ENCODE measurements at regions not wholly inside any gene's neighbourhood (a gene's known extent, or its start where the extent isn't known, plus 50 kb on each side); places are given as distances from the start of the nearest gene placed in this dataset.

- no peak overlapping the region for H3K27ac ChIP-seq (ENCODE audit: low read length in 2 of 2)
- H3K4me1 ChIP-seq (ENCODE audit: control insufficient read depth in 2 of 2, insufficient read depth in 2 of 2, low read length in 2 of 2), result no peaks in the 10 kb centered on the region
- no peaks in the 10 kb centered on the region for H3K9me3 Mint-ChIP-seq (ENCODE audit: insufficient read depth)
- H2AFZ ChIP-seq (ENCODE audit: insufficient read depth, low read depth, low read length, poor library complexity, severe bottlenecking), result no peak overlapping the region
- no peak overlapping the region for H3K4me2 ChIP-seq (replicated peaks; ENCODE audit: low read depth, low read length, poor library complexity, severe bottlenecking)
- DNase-seq, result no peak
- no peaks in the 10 kb centered on the region for H3K27me3 Mint-ChIP-seq
- no peaks in the 10 kb centered on the region for H3K4me1 Mint-ChIP-seq
- TF ChIP-seq EZH2 (IDR thresholded peaks at IDR 0.05; ENCODE audit: borderline replicate concordance, insufficient read depth, low read depth, low read length, poor library complexity, severe bottlenecking) (no peak), CTCF (IDR thresholded peaks at IDR 0.05) (no peak)
- no peaks in the 10 kb centered on the region for H3K27me3 ChIP-seq (replicated peaks in 1 of 4; ENCODE audit: control extremely low read depth in 1 of 4, control insufficient read depth in 3 of 4, insufficient read depth in 4 of 4, low read length in 3 of 4)
- H3K9me3 ChIP-seq (ENCODE audit: control extremely low read depth in 1 of 3, control insufficient read depth in 2 of 3, insufficient read depth in 1 of 3, low read length in 2 of 3), result no peaks in the 10 kb centered on the region
- intact Hi-C loops (cut with micrococcal nuclease), result no loop called here
- no peak overlapping the region for H3K4me3 ChIP-seq (ENCODE audit: control extremely low read depth in 1 of 5, extremely low read depth in 1 of 5, insufficient read depth in 1 of 5, low read depth in 2 of 5, low read length in 4 of 5)
- POLR2A ChIA-PET, result no interaction called here
- 85% methylated on average over 4 of the region's 4 CpGs for WGBS (ENCODE audit: insufficient coverage)
- H3K9ac ChIP-seq (ENCODE audit: low read length), result no peak overlapping the region
- no peak overlapping the region for H3K27ac Mint-ChIP-seq
- no peak overlapping the region for H3K4me3 Mint-ChIP-seq
- no peaks in the 10 kb centered on the region for H3K36me3 ChIP-seq (replicated peaks in 1 of 2; ENCODE audit: control extremely low read depth in 1 of 2, control insufficient read depth in 1 of 2, extremely low read depth in 1 of 2, insufficient read depth in 2 of 2, low read length in 1 of 2)
- H3K79me2 ChIP-seq (ENCODE audit: control insufficient read depth, insufficient read depth, low read length), result no peaks in the 10 kb centered on the region
- no peaks in the 10 kb centered on the region for H4K20me1 ChIP-seq (ENCODE audit: control insufficient read depth, insufficient read depth, low read length, poor library complexity, severe bottlenecking)
- CTCF ChIA-PET, result no interaction called here
- ATAC-seq (ENCODE audit: low read depth), result no peak
These were observed 121.3 kb downstream of the SEC16B start for GRCh38 chr1:177848577-177848976.

- POLR2A ChIA-PET, result no interaction called here
These were observed 122.0 kb downstream of the SEC16B start for GRCh38 chr1:177847843-177848242.

More at GRCh38 chr1:177847843-177848242, 122.0 kb downstream of the SEC16B start:
- intact Hi-C loops (cut with micrococcal nuclease), result no loop called here
- no peak for ATAC-seq (ENCODE audit: low read depth)
- Histone ChIP-seq H3K36me3 (replicated peaks in 1 of 2; ENCODE audit: control extremely low read depth in 1 of 2, control insufficient read depth in 1 of 2, extremely low read depth in 1 of 2, insufficient read depth in 2 of 2, low read length in 1 of 2) (no peaks in the 10 kb centered on the region), H3K27ac (ENCODE audit: low read length in 2 of 2) (no peak overlapping the region), H3K4me1 (ENCODE audit: control insufficient read depth in 2 of 2, insufficient read depth in 2 of 2, low read length in 2 of 2) (no peaks in the 10 kb centered on the region), H3K79me2 (ENCODE audit: control insufficient read depth, insufficient read depth, low read length) (no peaks in the 10 kb centered on the region), H3K9me3 (ENCODE audit: control extremely low read depth in 1 of 3, control insufficient read depth in 2 of 3, insufficient read depth in 1 of 3, low read length in 2 of 3) (no peaks in the 10 kb centered on the region), H4K20me1 (ENCODE audit: control insufficient read depth, insufficient read depth, low read length, poor library complexity, severe bottlenecking) (no peaks in the 10 kb centered on the region), H2AFZ (ENCODE audit: insufficient read depth, low read depth, low read length, poor library complexity, severe bottlenecking) (no peak overlapping the region), H3K27me3 (replicated peaks in 1 of 4; ENCODE audit: control extremely low read depth in 1 of 4, control insufficient read depth in 3 of 4, insufficient read depth in 4 of 4, low read length in 3 of 4) (no peaks in the 10 kb centered on the region), H3K4me2 (replicated peaks; ENCODE audit: low read depth, low read length, poor library complexity, severe bottlenecking) (no peak overlapping the region), H3K9ac (ENCODE audit: low read length) (no peak overlapping the region), H3K4me3 (ENCODE audit: control extremely low read depth in 1 of 5, extremely low read depth in 1 of 5, insufficient read depth in 1 of 5, low read depth in 2 of 5, low read length in 4 of 5) (no peak overlapping the region)
- Mint-ChIP-seq H3K9me3 (ENCODE audit: insufficient read depth) (no peaks in the 10 kb centered on the region), H3K4me1 (no peaks in the 10 kb centered on the region), H3K27me3 (no peaks in the 10 kb centered on the region), H3K27ac (no peak overlapping the region), H3K4me3 (no peak overlapping the region)
- TF ChIP-seq EZH2 (IDR thresholded peaks at IDR 0.05; ENCODE audit: borderline replicate concordance, insufficient read depth, low read depth, low read length, poor library complexity, severe bottlenecking) (no peak), CTCF (IDR thresholded peaks at IDR 0.05) (no peak)
- CTCF ChIA-PET, result no interaction called here
- no CpG with 5 or more reads among the region's 5 CpGs for WGBS (ENCODE audit: insufficient coverage)
- no peak for DNase-seq

Measured in B cell (primary cell).